AG09319 (cell line): ENCODE measurements at regions not wholly inside any gene's neighbourhood (a gene's known extent, or its start where the extent isn't known, plus 50 kb on each side); places are given as distances from the start of the nearest gene placed in this dataset.

ENCODE experiments used
- DNase-seq: peaks from one replicate; pipeline ENCODE4 v3.0.0-alpha.2; 2010; ENCODE audit warnings: low read depth; ENCODE audit errors: extremely low read depth
- TF ChIP-seq, protein P1 (sequence below): IDR thresholded peaks from 2 replicates; pipeline ENCODE4 v1.5.1; 2011; ENCODE audit warnings: low read depth, mild to moderate bottlenecking, inconsistent platforms, low read length, moderate library complexity

DNA sequence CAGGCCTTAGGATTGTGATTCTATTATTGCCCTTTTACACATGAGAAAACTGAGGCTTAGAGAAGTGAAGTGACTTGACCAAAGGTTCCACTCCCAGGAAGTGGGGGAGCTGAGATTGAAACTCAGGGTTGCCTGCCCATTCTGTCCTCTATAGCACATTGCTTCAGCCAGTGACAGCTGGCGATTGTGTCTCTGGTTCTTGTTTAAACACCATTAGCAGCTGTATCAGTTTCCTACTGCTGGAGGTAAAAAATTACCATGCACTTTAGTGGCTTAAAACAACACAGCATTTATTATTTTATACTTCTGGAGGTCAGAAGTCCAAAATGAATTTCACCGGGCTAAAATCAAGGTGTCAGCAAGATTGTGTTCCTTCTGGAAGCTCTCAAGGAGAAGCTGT lies 205.8 kb upstream of the MAMLD1 start:
- TF ChIP-seq, protein P1, sequence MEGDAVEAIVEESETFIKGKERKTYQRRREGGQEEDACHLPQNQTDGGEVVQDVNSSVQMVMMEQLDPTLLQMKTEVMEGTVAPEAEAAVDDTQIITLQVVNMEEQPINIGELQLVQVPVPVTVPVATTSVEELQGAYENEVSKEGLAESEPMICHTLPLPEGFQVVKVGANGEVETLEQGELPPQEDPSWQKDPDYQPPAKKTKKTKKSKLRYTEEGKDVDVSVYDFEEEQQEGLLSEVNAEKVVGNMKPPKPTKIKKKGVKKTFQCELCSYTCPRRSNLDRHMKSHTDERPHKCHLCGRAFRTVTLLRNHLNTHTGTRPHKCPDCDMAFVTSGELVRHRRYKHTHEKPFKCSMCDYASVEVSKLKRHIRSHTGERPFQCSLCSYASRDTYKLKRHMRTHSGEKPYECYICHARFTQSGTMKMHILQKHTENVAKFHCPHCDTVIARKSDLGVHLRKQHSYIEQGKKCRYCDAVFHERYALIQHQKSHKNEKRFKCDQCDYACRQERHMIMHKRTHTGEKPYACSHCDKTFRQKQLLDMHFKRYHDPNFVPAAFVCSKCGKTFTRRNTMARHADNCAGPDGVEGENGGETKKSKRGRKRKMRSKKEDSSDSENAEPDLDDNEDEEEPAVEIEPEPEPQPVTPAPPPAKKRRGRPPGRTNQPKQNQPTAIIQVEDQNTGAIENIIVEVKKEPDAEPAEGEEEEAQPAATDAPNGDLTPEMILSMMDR: no peak
- no peak for DNase-seq

DNA sequence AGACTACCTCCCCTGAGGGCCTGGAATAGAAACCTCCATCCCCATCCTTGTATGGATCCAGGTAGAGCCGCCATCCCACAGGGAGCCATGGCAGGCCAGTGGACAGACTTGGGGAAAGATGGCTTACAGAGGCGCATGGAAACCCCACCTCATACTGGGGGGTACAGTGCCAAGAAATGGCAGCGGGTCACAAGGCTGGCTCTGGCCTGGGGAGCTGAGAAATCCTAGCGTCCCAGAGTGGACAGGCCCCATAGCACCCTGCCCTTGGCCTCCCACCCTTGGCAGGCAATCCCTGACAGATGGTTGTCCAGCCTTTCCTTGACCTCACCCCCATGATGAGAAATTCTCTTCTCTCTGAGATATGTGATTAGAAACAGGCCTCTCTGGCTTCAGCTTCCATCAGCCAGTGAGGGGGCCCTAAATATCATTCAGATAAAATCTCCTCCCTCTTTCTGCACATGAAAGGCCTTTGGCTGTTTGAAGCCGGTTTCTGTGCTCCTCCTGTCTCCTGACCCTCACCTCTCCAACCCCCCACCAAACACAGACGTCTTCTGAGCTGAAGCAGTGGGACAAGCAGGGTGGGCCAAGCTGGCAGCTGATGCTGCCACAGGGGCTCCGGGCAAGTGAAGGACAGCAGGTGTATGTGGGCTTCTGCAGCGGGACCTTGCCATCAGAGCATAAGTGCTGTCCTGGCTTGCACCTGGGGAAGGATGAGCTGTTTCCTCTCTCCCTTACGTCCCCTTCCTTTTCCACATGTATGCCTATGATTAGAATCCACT lies 204.4 kb upstream of the MAMLD1 start:
- DNase-seq: no peak
- TF ChIP-seq, protein P1: no peak

DNA sequence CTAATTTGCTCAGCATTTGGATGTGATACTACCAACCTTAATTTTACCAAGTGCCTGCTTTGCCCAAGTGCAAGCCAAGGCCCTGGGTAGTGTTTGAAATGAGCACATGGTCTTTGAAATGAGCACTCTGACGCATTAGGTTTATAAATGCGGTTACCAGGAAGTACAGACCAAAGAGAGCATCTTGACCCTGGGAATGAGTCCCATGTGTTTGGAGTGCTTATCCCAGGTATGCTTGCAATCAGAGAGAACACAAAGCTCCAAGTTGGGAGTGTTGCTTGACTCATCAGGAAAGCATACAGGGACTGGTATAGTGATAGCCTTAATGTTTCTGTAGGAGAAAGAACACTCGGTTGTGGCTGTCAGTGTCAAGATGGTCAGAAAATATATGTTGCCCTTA lies 203.6 kb upstream of the MAMLD1 start:
- DNase-seq: no peak
- TF ChIP-seq, protein P1: no peak

DNA sequence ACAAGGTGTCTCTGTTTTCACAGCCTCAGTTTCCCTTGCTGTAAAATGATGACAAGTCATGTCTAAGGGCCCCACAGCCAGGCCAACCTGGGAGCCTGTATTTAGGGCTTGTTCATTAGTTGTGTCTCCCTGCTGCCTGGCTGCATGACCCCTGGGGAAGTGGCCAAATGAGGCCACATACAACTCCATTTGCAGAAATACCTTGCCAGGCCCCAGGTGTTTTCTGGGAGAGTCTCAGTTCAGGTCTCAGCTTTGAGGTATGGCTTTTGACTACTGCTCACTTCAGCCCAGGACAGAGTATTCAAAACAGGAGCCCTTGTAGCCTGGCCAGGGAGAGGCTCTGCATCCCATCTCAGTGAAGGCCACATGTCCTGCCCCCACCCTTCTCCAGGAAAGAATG lies 202.5 kb upstream of the MAMLD1 start:
- no peak for DNase-seq
- TF ChIP-seq, protein P1: no peak

DNA sequence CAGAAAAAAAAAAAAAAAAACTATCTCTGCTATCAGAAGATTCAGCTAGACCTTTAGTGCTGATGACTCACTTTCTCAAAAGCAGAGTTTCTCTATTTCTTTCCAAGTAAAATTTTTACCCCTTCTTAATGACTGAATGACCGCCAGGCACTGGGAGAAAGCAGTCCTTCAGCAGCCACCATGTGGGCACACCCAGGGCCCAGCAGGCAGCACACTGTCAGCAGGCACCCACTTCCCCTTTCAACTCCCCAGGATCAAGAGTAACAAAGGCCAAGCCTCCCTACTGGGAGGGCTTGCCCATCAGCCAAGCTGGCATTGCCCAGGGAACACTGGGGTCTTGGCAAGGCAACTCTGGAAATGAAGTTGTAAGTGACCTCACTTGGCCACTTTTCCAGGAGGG lies 201.9 kb upstream of the MAMLD1 start:
- TF ChIP-seq, protein P1: no peak
- no peak for DNase-seq

DNA sequence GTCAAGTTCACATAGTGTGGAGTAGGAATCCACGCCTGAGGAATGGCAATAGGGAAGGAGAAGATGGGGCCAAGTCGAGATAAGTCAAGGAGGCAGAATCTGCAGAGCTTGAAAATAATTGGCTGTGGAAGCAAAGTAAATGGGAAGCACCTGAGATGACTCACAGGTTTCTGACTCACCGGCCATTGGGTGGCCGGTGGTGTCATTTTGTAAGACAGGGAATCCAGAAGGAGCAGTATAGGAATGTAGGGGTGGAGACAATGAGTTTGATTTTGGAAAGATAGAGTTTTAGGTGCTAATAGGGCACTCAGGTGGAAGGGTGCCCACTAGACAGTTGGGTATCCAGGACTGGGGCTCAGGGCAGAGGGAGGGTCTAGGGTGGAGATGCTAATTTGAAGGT lies 201.0 kb upstream of the MAMLD1 start:
- DNase-seq: no peak
- TF ChIP-seq, protein P1: no peak

DNA sequence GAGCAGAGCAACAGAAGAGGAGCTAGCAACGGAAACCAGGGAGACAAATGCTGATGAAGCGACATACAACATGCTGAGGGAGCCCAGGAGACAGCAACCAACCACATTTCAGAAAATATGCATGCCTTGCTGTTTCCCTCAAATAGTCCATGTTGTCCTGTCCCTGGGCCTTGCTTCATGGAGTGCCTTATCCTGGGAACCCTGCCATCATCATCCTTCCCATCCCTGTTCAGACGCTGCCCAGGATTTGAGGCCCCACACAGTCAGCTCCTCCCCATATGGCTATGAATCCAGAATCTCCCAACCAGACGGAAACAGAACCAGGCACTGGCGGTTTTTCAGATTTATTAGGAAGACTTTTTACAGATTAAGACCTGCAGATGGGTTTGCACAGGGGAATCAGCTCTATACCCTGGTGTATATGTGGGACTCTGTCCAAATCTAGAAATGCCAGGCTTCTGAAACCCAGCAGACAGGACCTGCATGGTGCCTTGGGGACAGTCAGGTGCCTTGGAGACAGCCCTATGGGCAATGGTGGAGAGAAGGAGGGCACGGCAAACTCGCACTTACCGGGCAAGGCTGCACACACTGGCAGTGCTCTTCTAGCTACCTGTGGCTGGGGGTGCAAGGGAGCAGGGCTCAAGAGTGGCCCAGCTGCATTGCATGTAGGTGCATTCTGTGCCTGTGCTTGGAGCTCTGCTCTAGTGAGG lies 199.7 kb upstream of the MAMLD1 start:
- no peak for DNase-seq
- TF ChIP-seq, protein P1: no peak
